Testis (tissue), 2 donors: ENCODE measurements at regions not wholly inside any gene's neighbourhood (a gene's known extent, or its start where the extent isn't known, plus 50 kb on each side); places are given as distances from the start of the nearest gene placed in this dataset.

Experiments used
- DNase-seq: peaks from one replicate; pipeline ENCODE4 v3.0.0-alpha.2; 2019
- H3K27ac ChIP-seq, 2 donors: fragments of 200-600 bp; sonication (generic); one replicate each; pipeline ENCODE4 v1.5.1; 2019
- H3K27me3 ChIP-seq: fragments of 200-600 bp; sonication (generic); one replicate; pipeline ENCODE4 v1.5.1; 2019
- H3K36me3 ChIP-seq: fragments of 200-600 bp; sonication (generic); one replicate; pipeline ENCODE4 v1.5.1; 2017; ENCODE audit warnings: low read depth; ENCODE audit errors: missing control alignments
- H3K4me1 ChIP-seq: fragments of 200-600 bp; sonication (generic); one replicate; pipeline ENCODE4 v1.5.1; 2019
- H3K4me3 ChIP-seq, 2 donors: fragments of 200-600 bp; sonication (generic); one replicate each; pipeline ENCODE4 v1.5.1; 2017 to 2019
- H3K9me3 ChIP-seq: fragments of 200-600 bp; sonication (generic); one replicate; pipeline ENCODE4 v1.5.1; 2017
- POLR2A ChIP-seq: fragments of 450-650 bp; IDR thresholded peaks from one replicate; pipeline ENCODE4 v1.6.1; 2017; ENCODE audit warnings: antibody characterized with exemption, mild to moderate bottlenecking, moderate library complexity
- whole genome bisulfite sequencing, 2 donors: methylation state at CpG; one replicate each; pipeline ENCODE4 v1.1.5; 2018; 5-methylcytosine and 5-hydroxymethylcytosine counted together
- intact Hi-C: fragments of 100-400 bp; cut with DNase I; formaldehyde crosslinking; loops from one replicate; pipeline ENCODE4 v1.15.1; 2023; ENCODE audit warnings: low total_unique reads
- TF ChIP-seq, protein P1 (sequence below), 3 experiments: fragments of 450-650 bp in 2 of 3; fragments of 200-600 bp in 1 of 3; sonication (generic) in 1 of 3; IDR thresholded peaks; one replicate each; pipeline ENCODE4 v1.5.1; 2016 to 2019; ENCODE audit warnings: antibody characterized with exemption in 3 of 3, mild to moderate bottlenecking in 2 of 3, moderate library complexity in 1 of 3

DNA sequence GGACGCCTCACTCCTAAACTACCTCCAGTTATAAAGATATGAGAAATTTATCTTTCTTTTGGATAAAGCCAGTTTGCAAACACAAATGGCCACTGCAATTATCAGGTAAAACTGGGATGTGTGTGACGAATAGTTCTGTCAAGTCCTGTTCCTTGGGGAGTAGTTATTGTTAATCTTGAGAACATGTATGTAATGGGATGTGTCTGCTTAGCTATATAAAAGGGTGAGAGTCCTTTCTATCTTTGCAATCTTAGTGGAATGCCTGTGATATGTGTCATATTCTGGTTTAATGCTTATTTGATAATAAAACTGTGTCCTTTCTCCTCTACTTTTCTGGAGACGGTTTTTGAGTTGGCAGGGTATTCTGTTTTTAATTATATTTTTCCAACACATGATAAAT lies 56.1 kb upstream of the PKP2 start:
- no peak for DNase-seq
- no peaks in the 10 kb centered on the region for H3K36me3 ChIP-seq
- no peaks in the 10 kb centered on the region for H3K4me1 ChIP-seq
- no peak overlapping the region for H3K27ac ChIP-seq
- H3K9me3 ChIP-seq, result no peaks in the 10 kb centered on the region
- WGBS, 2 donors, result 39 to 50% methylated on average over 3 of the region's 3 CpGs
- H3K4me3 ChIP-seq, result no peak overlapping the region
- intact Hi-C loops, result no loop called here
- no peaks in the 10 kb centered on the region for H3K27me3 ChIP-seq
- TF ChIP-seq POLR2A, result no peak
- TF ChIP-seq, protein P1, sequence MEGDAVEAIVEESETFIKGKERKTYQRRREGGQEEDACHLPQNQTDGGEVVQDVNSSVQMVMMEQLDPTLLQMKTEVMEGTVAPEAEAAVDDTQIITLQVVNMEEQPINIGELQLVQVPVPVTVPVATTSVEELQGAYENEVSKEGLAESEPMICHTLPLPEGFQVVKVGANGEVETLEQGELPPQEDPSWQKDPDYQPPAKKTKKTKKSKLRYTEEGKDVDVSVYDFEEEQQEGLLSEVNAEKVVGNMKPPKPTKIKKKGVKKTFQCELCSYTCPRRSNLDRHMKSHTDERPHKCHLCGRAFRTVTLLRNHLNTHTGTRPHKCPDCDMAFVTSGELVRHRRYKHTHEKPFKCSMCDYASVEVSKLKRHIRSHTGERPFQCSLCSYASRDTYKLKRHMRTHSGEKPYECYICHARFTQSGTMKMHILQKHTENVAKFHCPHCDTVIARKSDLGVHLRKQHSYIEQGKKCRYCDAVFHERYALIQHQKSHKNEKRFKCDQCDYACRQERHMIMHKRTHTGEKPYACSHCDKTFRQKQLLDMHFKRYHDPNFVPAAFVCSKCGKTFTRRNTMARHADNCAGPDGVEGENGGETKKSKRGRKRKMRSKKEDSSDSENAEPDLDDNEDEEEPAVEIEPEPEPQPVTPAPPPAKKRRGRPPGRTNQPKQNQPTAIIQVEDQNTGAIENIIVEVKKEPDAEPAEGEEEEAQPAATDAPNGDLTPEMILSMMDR (IDR thresholded peaks at IDR 0.05), result no peak

DNA sequence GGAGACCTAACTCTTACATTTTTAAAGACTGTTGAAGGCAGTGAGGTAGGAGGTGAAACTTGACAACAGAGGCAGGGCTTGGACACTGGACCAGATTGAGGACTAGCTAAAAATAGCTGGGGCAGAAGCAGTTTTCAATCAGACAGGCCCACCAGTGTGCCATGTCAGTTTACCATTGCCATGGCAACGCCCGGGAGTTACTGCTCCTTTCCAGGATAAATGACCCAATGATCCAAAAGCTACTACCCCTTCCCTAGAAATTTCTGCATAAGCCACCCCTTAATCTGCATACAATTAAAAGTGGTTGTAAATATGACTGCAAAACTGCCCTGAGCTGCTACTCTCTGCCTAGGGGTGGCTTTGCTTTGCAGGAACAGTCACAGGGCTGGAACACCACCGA lies 53.2 kb upstream of the PKP2 start:
- no peak for DNase-seq
- H3K4me1 ChIP-seq, result no peaks in the 10 kb centered on the region
- H3K4me3 ChIP-seq, result no peak overlapping the region
- 80 to 88% methylated on average over 3 of the region's 3 CpGs for WGBS, 2 donors
- intact Hi-C loops, result no loop called here
- H3K36me3 ChIP-seq, result no peaks in the 10 kb centered on the region
- no peak overlapping the region for H3K27ac ChIP-seq
- no peaks in the 10 kb centered on the region for H3K9me3 ChIP-seq
- no peaks in the 10 kb centered on the region for H3K27me3 ChIP-seq
- TF ChIP-seq POLR2A, result no peak
- TF ChIP-seq, protein P1 (IDR thresholded peaks at IDR 0.05), result no peak

DNA sequence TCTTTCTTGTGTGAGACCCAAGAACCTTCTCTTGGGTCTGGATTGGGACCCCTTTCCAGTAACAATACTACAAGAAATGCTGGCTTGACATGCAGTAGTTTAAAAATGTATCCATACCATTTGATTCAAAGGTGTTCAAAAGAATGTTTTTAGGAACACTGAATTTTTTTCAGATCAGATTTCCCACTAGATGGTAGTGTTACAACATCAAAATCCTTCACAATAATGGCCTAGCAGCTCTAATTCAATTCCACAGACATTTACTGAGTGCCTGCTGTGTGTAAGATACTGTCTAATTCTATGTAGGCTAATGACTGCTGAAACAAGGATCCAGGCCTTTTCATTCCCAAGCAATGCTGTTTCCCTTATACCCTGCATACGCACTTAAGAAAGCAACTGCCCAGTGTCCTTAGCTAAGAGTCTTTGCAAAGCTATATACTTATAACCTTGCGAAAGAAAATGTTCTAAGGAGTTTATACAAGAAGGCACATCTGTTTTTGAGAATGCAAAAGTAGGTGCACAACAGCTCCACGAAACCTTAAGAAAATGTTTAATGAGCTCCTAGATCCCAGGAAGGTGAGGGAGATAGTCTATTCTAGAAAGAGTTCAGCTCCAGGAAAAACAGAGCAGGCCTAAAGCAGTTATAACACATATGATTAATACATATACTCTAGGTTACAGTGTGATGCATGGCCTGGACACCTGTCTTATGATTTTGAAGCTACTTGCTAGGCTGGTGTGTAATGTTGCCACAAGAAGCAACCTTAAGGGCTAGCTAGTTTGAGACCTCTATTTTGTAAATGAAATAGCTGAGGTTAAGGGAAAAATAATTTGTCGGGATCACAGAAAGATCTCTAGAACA lies 50.9 kb upstream of the PKP2 start:
- Histone ChIP-seq H3K27me3 (no peaks in the 10 kb centered on the region), H3K27ac (no peak overlapping the region), H3K36me3 (no peaks in the 10 kb centered on the region), H3K4me1 (no peaks in the 10 kb centered on the region), H3K4me3 (no peak overlapping the region), H3K9me3 (no peaks in the 10 kb centered on the region)
- no peak for DNase-seq
- TF ChIP-seq, protein P1 (IDR thresholded peaks at IDR 0.05), result no peak
- no peak for TF ChIP-seq POLR2A
- intact Hi-C loops, result no loop called here
- 90 to 91% methylated on average over 4 of the region's 4 CpGs for WGBS, 2 donors

DNA sequence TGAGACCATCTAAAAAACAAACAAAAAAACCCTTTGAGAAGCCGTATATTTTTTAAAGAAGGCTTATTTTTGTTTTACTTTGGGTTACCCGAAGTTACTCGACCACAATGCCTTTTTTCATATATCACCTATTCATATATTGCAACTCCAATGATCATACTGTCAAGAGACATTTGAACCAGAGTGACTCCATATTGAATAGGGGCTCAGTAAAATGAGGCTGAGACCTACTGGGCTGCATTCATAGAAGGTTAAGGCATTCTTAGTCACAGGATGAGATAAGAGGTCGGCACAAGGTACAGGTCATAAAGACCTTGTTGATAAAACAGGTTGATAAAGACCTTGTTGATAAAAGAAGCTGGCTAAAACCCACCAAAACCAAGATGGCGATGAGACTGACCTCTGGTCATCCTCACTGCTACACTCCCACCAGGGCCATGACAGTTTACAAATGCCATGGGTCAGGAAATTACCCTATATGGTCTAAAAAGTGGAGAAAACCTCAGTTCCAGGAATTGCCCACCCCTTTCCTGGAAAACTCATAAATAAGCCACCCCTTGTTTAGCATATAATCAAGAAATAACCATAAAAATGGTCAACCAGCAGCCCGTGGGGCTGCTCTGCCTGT lies 50.0 kb upstream of the PKP2 start:
- H3K27ac ChIP-seq, result no peak overlapping the region
- no peak for DNase-seq
- 68 to 74% methylated on average over 6 of the region's 6 CpGs for WGBS, 2 donors

More for the DNA sequence above, 50.0 kb upstream of the PKP2 start:
- H3K27me3 ChIP-seq, result no peaks in the 10 kb centered on the region
- H3K4me1 ChIP-seq, result no peaks in the 10 kb centered on the region
- H3K36me3 ChIP-seq, result no peaks in the 10 kb centered on the region
- intact Hi-C loops, result no loop called here
- H3K9me3 ChIP-seq, result no peaks in the 10 kb centered on the region
- H3K4me3 ChIP-seq, result no peak overlapping the region
- TF ChIP-seq POLR2A, result no peak
- TF ChIP-seq, protein P1 (IDR thresholded peaks at IDR 0.05), result no peak
